HEK293 (cell line): ENCODE measurements at regions not wholly inside any gene's neighbourhood (a gene's known extent, or its start where the extent isn't known, plus 50 kb on each side); places are given as distances from the start of the nearest gene placed in this dataset.
"Not testable (repeated sequence)": the region's sequence is repeated elsewhere in the genome, so short reads cannot be mapped to it uniquely, and the experiment has no call there.

Source experiments
- HOXC10 ChIP-seq: sonication (generic); formaldehyde crosslinking; IDR thresholded peaks from 2 replicates; pipeline ENCODE4 v1.8.1; 2023; ENCODE audit warnings: mild to moderate bottlenecking, missing genetic modification reagents
- REPIN1 ChIP-seq: fragments of 450-650 bp; formaldehyde crosslinking; IDR thresholded peaks from 2 replicates; pipeline ENCODE4 v1.5.1; 2017; ENCODE audit warnings: missing biosample characterization, missing genetic modification characterization, low read depth
- SALL2 ChIP-seq: fragments of 450-650 bp; formaldehyde crosslinking; IDR thresholded peaks from 2 replicates; pipeline ENCODE4 v1.5.0; 2017; ENCODE audit warnings: missing biosample characterization, mild to moderate bottlenecking, missing genetic modification characterization, borderline replicate concordance
- TCF7L2 ChIP-seq: IDR thresholded peaks from 2 replicates; pipeline ENCODE4 v1.6.1; 2011; ENCODE audit warnings: low read depth, mild to moderate bottlenecking, inconsistent platforms, low read length, moderate library complexity, borderline replicate concordance
- ZFP3 ChIP-seq: fragments of 450-650 bp; formaldehyde crosslinking; IDR thresholded peaks from 2 replicates; pipeline ENCODE4 v1.5.1; 2016; ENCODE audit warnings: low read depth, missing biosample characterization, missing genetic modification characterization
- ZNF626 ChIP-seq: fragments of 450-650 bp; sonication (Bioruptor Pico); formaldehyde crosslinking; IDR thresholded peaks from 2 replicates; pipeline ENCODE4 v1.5.1; 2018; ENCODE audit warnings: missing biosample characterization, missing genetic modification characterization, inconsistent platforms
- ZSCAN16 ChIP-seq: fragments of 450-650 bp; formaldehyde crosslinking; IDR thresholded peaks from 2 replicates; pipeline ENCODE4 v1.5.1; 2016; ENCODE audit warnings: missing biosample characterization, missing genetic modification characterization
- TF ChIP-seq, protein P1 (sequence below): fragments of 450-650 bp; formaldehyde crosslinking; IDR thresholded peaks from 2 replicates; pipeline ENCODE4 v1.5.1; 2016; ENCODE audit warnings: missing biosample characterization, missing genetic modification characterization
- TF ChIP-seq, protein P2 (sequence below): fragments of 450-650 bp; IDR thresholded peaks from 2 replicates; pipeline ENCODE4 v1.5.1; 2018; ENCODE audit warnings: missing biosample characterization, missing genetic modification characterization
- TF ChIP-seq, protein P3 (sequence below): fragments of 450-650 bp; formaldehyde crosslinking; IDR thresholded peaks from 2 replicates; pipeline ENCODE4 v1.5.1; 2016; ENCODE audit warnings: missing biosample characterization, missing genetic modification characterization
- TF ChIP-seq, protein P4 (sequence below): fragments of 450-650 bp; formaldehyde crosslinking; IDR thresholded peaks from 2 replicates; pipeline ENCODE4; 2016; ENCODE audit warnings: missing biosample characterization, missing genetic modification characterization

DNA sequence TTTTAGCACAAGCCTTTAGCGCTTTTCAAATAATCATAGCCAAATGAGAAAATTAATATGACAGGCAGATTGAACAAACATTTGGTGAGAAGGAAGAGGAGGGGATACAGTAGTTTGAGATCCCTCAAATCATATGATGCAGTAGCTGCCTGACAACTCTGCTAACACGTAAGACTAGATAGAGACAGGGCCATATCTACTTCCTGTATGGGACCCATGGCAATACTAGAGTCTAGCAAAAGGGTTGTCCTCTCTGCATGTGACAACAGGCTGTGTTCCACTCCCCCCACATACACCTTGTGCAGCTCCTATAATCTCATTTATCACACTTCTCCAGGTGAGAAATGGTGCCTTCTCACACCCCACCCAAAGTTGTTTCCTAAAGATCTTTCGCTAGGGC lies 106.3 kb upstream of the NBPF26 start:
- TF ChIP-seq REPIN1; SALL2 (tag by site-specific recombination); ZFP3 (tag by site-specific recombination); ZNF626; TCF7L2; HOXC10 (CRISPR knock-in tag); ZSCAN16 (tag by site-specific recombination): not testable (repeated sequence)
- TF ChIP-seq, protein P1, sequence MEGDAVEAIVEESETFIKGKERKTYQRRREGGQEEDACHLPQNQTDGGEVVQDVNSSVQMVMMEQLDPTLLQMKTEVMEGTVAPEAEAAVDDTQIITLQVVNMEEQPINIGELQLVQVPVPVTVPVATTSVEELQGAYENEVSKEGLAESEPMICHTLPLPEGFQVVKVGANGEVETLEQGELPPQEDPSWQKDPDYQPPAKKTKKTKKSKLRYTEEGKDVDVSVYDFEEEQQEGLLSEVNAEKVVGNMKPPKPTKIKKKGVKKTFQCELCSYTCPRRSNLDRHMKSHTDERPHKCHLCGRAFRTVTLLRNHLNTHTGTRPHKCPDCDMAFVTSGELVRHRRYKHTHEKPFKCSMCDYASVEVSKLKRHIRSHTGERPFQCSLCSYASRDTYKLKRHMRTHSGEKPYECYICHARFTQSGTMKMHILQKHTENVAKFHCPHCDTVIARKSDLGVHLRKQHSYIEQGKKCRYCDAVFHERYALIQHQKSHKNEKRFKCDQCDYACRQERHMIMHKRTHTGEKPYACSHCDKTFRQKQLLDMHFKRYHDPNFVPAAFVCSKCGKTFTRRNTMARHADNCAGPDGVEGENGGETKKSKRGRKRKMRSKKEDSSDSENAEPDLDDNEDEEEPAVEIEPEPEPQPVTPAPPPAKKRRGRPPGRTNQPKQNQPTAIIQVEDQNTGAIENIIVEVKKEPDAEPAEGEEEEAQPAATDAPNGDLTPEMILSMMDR, result not testable (repeated sequence)
- TF ChIP-seq, protein P2, sequence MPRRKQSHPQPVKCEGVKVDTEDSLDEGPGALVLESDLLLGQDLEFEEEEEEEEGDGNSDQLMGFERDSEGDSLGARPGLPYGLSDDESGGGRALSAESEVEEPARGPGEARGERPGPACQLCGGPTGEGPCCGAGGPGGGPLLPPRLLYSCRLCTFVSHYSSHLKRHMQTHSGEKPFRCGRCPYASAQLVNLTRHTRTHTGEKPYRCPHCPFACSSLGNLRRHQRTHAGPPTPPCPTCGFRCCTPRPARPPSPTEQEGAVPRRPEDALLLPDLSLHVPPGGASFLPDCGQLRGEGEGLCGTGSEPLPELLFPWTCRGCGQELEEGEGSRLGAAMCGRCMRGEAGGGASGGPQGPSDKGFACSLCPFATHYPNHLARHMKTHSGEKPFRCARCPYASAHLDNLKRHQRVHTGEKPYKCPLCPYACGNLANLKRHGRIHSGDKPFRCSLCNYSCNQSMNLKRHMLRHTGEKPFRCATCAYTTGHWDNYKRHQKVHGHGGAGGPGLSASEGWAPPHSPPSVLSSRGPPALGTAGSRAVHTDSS, result not testable (repeated sequence)
- TF ChIP-seq, protein P3, sequence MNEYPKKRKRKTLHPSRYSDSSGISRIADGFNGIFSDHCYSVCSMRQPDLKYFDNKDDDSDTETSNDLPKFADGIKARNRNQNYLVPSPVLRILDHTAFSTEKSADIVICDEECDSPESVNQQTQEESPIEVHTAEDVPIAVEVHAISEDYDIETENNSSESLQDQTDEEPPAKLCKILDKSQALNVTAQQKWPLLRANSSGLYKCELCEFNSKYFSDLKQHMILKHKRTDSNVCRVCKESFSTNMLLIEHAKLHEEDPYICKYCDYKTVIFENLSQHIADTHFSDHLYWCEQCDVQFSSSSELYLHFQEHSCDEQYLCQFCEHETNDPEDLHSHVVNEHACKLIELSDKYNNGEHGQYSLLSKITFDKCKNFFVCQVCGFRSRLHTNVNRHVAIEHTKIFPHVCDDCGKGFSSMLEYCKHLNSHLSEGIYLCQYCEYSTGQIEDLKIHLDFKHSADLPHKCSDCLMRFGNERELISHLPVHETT (tag by site-specific recombination), result not testable (repeated sequence)
- TF ChIP-seq, protein P4, sequence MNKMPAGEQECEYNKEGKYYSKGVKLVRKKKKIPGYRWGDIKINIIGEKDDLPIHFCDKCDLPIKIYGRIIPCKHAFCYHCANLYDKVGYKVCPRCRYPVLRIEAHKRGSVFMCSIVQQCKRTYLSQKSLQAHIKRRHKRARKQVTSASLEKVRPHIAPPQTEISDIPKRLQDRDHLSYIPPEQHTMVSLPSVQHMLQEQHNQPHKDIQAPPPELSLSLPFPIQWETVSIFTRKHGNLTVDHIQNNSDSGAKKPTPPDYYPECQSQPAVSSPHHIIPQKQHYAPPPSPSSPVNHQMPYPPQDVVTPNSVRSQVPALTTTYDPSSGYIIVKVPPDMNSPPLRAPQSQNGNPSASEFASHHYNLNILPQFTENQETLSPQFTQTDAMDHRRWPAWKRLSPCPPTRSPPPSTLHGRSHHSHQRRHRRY, result not testable (repeated sequence)
